Activated naive CD4-positive, alpha-beta T cell treated with anti-CD3 and anti-CD28 coated beads, Interleukin-2, amount 10 ng/mL, durations not matched to agents 7 days and 5 days (primary cell): ENCODE measurements at regions not wholly inside any gene's neighbourhood (a gene's known extent, or its start where the extent isn't known, plus 50 kb on each side); places are given as distances from the start of the nearest gene placed in this dataset.
A peak's percentile ranks its signal among the peaks of the same experiment; 100 is the strongest.

Source experiments
- CTCF ChIA-PET: fragments of 350-600 bp; sonication (Branson Sonifier 250); formaldehyde crosslinking; loops from one replicate; lab custom pipeline; 2021; ENCODE audit warnings: antibody characterized with exemption; lab: Charles Lee
- DNase-seq: peaks from one replicate; pipeline ENCODE4 v3.0.0-alpha.2; 2020
- H3K27ac Mint-ChIP-seq: one replicate; pipeline ENCODE4 v1.8.0; 2021; ENCODE audit warnings: mild to moderate bottlenecking, moderate library complexity, mixed read lengths
- H3K27me3 Mint-ChIP-seq: one replicate; pipeline ENCODE4 v1.8.0; 2021; ENCODE audit warnings: mild to moderate bottlenecking, mixed read lengths
- H3K36me3 Mint-ChIP-seq: one replicate; pipeline ENCODE4 v1.8.0; 2021; ENCODE audit warnings: mixed read lengths
- H3K4me1 Mint-ChIP-seq: one replicate; pipeline ENCODE4 v1.8.0; 2021; ENCODE audit warnings: mixed read lengths
- H3K4me3 Mint-ChIP-seq: one replicate; pipeline ENCODE4 v1.8.0; 2021; ENCODE audit warnings: mild to moderate bottlenecking, moderate library complexity, mixed read lengths
- H3K9me3 Mint-ChIP-seq: one replicate; pipeline ENCODE4 v1.8.0; 2021; ENCODE audit warnings: mixed read lengths

DNA sequence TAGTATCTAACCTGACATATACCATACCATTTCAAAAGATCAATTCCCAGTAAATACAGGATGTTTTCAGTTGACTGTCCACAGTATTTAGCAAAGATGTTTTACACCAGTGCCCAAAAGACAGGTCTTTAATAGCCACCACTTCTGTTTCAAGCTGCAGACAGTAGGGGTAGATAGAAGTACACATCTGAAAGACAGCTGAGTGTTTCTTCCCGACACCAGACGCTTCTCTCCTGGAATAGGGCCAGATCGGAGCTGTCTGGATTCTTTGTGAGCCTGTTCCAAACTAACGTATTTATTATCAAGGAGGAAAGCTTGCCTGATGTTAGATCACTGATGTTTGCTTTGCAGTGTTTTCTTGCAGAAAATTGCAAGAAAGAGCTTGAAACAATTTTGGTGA, 136.1 kb upstream of the RBMS3 start:
- Mint-ChIP-seq H3K9me3 (no peaks in the 10 kb centered on the region), H3K4me3 (no peak overlapping the region), H3K4me1 (no peaks in the 10 kb centered on the region), H3K27ac (no peak overlapping the region), H3K27me3 (peaks cover 3% of the 10 kb centered on the region), H3K36me3 (no peaks in the 10 kb centered on the region)
- CTCF ChIA-PET, result interaction anchor here (0.9 kb wide), 1 partner anchor 9 kb away, joined by 3 read pairs; no protein-coding TSS in a partner anchor
- no peak for DNase-seq

DNA sequence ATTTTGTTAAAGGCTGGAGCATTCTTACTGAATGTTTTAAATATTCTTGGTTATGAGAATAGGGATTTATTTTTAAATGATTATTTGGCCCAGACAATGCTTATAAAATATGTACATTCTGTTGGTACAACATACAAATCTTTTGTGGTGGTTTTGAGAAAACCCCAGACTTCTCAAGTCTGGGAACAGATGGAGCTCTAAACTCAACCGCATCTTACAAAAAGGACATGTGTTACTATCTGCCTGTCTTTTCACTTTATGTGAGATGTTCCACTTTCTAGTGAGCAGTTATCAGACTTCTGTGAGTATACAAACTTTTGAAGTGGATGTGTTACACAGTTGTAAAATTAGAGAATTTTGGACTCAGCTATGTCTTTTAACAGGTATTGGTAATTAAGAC, 135.5 kb upstream of the RBMS3 start:
- CTCF ChIA-PET, result interaction anchor here (0.9 kb wide), 1 partner anchor 9 kb away, joined by 3 read pairs; no protein-coding TSS in a partner anchor
- Mint-ChIP-seq H3K4me3 (no peak overlapping the region), H3K27me3 (peaks cover 3% of the 10 kb centered on the region), H3K9me3 (no peaks in the 10 kb centered on the region), H3K27ac (no peak overlapping the region), H3K36me3 (no peaks in the 10 kb centered on the region), H3K4me1 (no peaks in the 10 kb centered on the region)
- DNase-seq, result no peak

GRCh38 chr3:29152379-29152778, 128.5 kb upstream of the RBMS3 start:
- no peaks in the 10 kb centered on the region for H3K9me3 Mint-ChIP-seq
- CTCF ChIA-PET, result no interaction called here
- DNase-seq, result no peak
- no peak overlapping the region for H3K4me3 Mint-ChIP-seq
- no peak overlapping the region for H3K27ac Mint-ChIP-seq
- H3K36me3 Mint-ChIP-seq, result no peaks in the 10 kb centered on the region
- H3K27me3 Mint-ChIP-seq, result no peaks in the 10 kb centered on the region
- H3K4me1 Mint-ChIP-seq, result peaks cover 8% of the 10 kb centered on the region

GRCh38 chr3:29153811-29154210, 127.1 kb upstream of the RBMS3 start:
- H3K4me3 Mint-ChIP-seq, result no peak overlapping the region
- H3K27ac Mint-ChIP-seq, result no peak overlapping the region
- peaks cover 8% of the 10 kb centered on the region for H3K4me1 Mint-ChIP-seq
- no peaks in the 10 kb centered on the region for H3K9me3 Mint-ChIP-seq
- CTCF ChIA-PET, result interaction anchor here (0.8 to 1.1 kb wide), 3 partner anchors 9 to 533 kb away, joined by 3 read pairs; no protein-coding TSS in a partner anchor
- no peaks in the 10 kb centered on the region for H3K27me3 Mint-ChIP-seq
- peak; percentile 62 for DNase-seq
- no peaks in the 10 kb centered on the region for H3K36me3 Mint-ChIP-seq

DNA sequence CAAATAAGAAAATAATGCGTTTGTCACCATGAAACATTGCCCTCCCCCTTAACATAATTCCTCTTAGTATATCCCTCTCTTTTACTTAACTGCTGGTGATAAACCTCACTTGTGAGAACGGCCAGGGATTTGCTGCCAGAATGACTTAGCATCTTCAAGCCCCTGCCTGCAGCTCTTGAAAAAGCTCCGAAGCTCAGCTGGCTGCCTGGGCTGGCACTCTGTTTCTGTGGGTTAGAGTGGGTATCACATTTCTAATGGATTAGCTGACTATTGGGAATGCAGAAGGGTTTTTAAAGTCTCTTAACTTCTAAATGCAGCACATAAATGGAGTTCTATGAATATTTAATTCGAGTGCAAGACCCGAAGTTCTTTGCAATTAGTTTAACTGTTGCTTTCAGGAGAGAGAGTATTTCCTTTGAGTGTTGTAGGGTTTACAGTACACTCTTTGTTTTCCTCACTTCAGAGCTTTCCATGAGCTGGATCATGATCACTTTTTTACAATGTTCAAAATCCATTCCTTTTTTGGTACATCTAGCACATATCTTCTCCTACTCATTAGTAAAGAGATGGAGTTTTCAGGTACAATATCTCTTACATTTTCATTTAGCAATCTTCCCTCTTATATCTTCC, 124.7 kb upstream of the RBMS3 start:
- peaks cover 8% of the 10 kb centered on the region for H3K4me1 Mint-ChIP-seq
- H3K9me3 Mint-ChIP-seq, result no peaks in the 10 kb centered on the region
- DNase-seq, result no peak
- no peak overlapping the region for H3K27ac Mint-ChIP-seq
- no peaks in the 10 kb centered on the region for H3K27me3 Mint-ChIP-seq
- no peaks in the 10 kb centered on the region for H3K36me3 Mint-ChIP-seq
- no peak overlapping the region for H3K4me3 Mint-ChIP-seq
- CTCF ChIA-PET, result no interaction called here

- Mint-ChIP-seq H3K4me3 (no peak overlapping the region), H3K4me1 (peaks cover under 1% of the 10 kb centered on the region), H3K9me3 (no peaks in the 10 kb centered on the region), H3K36me3 (no peaks in the 10 kb centered on the region), H3K27me3 (no peaks in the 10 kb centered on the region), H3K27ac (no peak overlapping the region)
- DNase-seq, result no peak
- CTCF ChIA-PET, result no interaction called here
Measured at GRCh38 chr3:29164825-29165224, 116.0 kb upstream of the RBMS3 start.

DNA sequence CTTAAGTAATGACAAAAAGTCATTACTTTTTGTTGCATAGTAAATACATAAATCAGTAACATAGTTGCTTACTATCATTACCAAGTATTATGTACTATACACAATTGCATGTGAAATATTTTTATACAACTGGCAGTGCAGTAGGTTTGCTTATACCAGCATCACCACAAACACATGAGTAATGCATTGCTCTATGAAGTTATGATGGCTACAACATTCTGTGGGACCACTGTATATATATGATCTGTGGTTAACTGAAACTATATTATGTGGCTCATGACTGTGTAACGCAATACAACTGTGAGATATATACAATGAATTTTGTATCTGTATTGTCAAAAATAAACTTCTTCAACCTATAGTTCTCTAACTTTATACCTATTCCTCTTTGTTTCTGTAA, 113.7 kb upstream of the RBMS3 start:
- CTCF ChIA-PET, result no interaction called here
- H3K27me3 Mint-ChIP-seq, result no peaks in the 10 kb centered on the region
- H3K36me3 Mint-ChIP-seq, result no peaks in the 10 kb centered on the region
- no peak overlapping the region for H3K27ac Mint-ChIP-seq
- DNase-seq, result no peak
- H3K4me1 Mint-ChIP-seq, result peaks cover 20% of the 10 kb centered on the region
- no peak overlapping the region for H3K4me3 Mint-ChIP-seq
- H3K9me3 Mint-ChIP-seq, result no peaks in the 10 kb centered on the region

- Mint-ChIP-seq H3K27me3 (no peaks in the 10 kb centered on the region), H3K36me3 (no peaks in the 10 kb centered on the region), H3K4me3 (no peak overlapping the region), H3K4me1 (peaks cover 22% of the 10 kb centered on the region), H3K27ac (no peak overlapping the region), H3K9me3 (no peaks in the 10 kb centered on the region)
- CTCF ChIA-PET, result no interaction called here
- no peak for DNase-seq
Measured at GRCh38 chr3:29168081-29168480, 112.8 kb upstream of the RBMS3 start.

- DNase-seq, result no peak
- no peak overlapping the region for H3K4me3 Mint-ChIP-seq
- no peaks in the 10 kb centered on the region for H3K36me3 Mint-ChIP-seq
- H3K27me3 Mint-ChIP-seq, result no peaks in the 10 kb centered on the region
- H3K4me1 Mint-ChIP-seq, result peaks cover 23% of the 10 kb centered on the region
- no peak overlapping the region for H3K27ac Mint-ChIP-seq
- CTCF ChIA-PET, result no interaction called here
- H3K9me3 Mint-ChIP-seq, result no peaks in the 10 kb centered on the region
Measured at GRCh38 chr3:29168696-29169095, 112.2 kb upstream of the RBMS3 start.

DNA sequence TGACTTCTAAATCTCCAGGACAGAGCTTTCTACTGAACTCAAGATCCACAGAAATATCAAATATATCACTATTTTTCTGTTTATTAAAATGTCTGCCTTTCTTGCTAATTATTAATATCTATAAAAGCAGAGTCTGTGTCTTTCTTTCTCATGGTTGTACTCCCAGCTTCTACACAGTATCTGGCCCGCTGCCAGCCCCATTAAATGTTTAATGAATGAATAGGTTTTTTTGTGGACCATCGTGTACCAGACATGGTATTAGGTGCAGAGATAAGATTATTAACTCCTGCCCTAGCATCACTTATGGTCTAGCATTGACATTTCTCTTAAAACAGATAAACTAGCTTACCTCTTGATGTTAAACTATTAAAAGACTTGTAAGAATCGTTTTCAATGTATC, 111.4 kb upstream of the RBMS3 start:
- H3K27me3 Mint-ChIP-seq, result no peaks in the 10 kb centered on the region
- no peaks in the 10 kb centered on the region for H3K9me3 Mint-ChIP-seq
- no peak overlapping the region for H3K4me3 Mint-ChIP-seq
- H3K36me3 Mint-ChIP-seq, result no peaks in the 10 kb centered on the region
- no peak overlapping the region for H3K27ac Mint-ChIP-seq
- no peak for DNase-seq
- H3K4me1 Mint-ChIP-seq, result peaks cover 23% of the 10 kb centered on the region
- CTCF ChIA-PET, result no interaction called here

GRCh38 chr3:29171043-29171990, 109.6 kb upstream of the RBMS3 start:
- Mint-ChIP-seq H3K27ac (peak overlapping the region; percentile 83), H3K4me1 (peaks cover 23% of the 10 kb centered on the region), H3K27me3 (no peaks in the 10 kb centered on the region), H3K36me3 (no peaks in the 10 kb centered on the region), H3K9me3 (no peaks in the 10 kb centered on the region), H3K4me3 (no peak overlapping the region)
- peak; percentile 28 for DNase-seq
- CTCF ChIA-PET, result interaction anchor here (1.1 kb wide), 1 partner anchor 17 kb away, joined by 3 read pairs; no protein-coding TSS in a partner anchor

DNA sequence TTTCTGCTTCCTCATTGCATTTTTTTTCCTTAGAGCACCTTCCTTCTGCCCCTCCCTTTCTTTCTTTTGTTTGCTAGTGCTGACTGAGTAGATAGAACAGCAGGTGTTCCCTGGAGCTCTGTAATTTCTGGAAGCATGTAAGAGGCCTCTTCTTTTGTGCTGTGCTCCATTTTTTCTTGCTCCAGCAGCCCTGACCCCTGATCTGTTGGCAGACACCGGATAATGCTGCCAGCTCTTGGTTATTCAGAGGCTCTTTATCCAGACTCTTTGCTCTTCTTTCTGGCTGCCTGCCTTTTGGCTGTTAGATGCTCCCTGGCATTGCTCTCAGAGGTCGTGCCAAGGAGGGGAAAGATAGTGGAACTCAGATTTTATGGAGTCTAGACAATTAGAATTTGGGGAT, 104.4 kb upstream of the RBMS3 start:
- Mint-ChIP-seq H3K27ac (no peak overlapping the region), H3K4me3 (no peak overlapping the region), H3K27me3 (no peaks in the 10 kb centered on the region), H3K4me1 (peaks cover 10% of the 10 kb centered on the region), H3K9me3 (peaks cover 3% of the 10 kb centered on the region), H3K36me3 (no peaks in the 10 kb centered on the region)
- CTCF ChIA-PET, result no interaction called here
- no peak for DNase-seq

DNA sequence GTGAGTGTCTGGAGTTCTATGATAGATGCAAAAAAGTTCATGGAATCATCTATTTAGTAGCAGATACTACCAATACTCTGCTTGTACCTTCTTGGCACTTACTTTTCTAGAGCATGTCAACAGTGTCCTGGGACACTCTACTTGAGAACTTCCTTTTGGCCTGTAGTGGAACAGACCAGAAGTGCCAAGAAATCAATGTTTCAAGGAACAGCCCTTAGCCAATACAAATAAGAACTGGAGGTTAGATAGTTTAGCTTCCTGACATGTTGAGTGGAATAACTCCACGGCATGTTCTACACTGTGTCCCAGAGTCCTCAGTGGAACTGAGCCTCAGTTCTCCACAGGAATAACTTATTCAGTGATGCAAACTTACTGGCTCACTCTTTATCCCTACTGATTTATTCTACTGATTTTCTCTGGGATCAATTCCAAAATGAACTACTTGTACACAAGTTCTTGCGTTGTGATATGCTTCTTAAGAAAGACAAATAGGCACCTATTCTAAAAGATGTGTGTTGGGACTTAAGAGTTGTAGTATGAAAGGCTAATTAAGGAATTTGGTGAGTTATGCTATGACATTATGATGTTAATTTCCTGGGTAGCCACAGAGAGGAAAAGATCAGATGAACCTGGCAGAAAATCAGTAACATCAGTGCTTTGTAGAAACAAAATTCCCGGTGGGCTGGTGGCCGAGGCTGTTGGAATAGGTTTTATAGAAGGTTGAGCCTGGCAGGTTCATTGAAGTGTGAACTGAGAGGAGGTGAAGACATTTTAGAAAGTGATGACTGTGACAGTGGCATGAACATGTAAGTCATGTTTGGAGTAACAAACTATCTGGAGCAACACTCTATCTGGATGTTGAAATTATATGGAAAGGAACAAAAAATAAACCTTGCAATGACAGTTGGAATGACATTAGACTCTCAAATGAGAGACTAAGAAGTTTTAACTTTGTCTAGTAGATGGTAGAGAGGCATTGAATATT, 101.8 kb upstream of the RBMS3 start:
- Mint-ChIP-seq H3K4me3 (no peak overlapping the region), H3K36me3 (no peaks in the 10 kb centered on the region), H3K9me3 (peaks cover 3% of the 10 kb centered on the region), H3K4me1 (peaks cover 5% of the 10 kb centered on the region), H3K27ac (no peak overlapping the region), H3K27me3 (no peaks in the 10 kb centered on the region)
- CTCF ChIA-PET, result no interaction called here
- DNase-seq, result no peak
